ENCODE measurements at regions not wholly inside any gene's neighbourhood (a gene's known extent, or its start where the extent isn't known, plus 50 kb on each side); places are given as distances from the start of the nearest gene placed in this dataset.
A peak's percentile ranks its signal among the peaks of the same experiment; 100 is the strongest.

- no peak for DNase-seq
Measured at GRCh38 chr3:150057227-150057626, 86.5 kb upstream of the PFN2 start.

- DNase-seq, result no peak
Measured at GRCh38 chr3:150055332-150055731, 84.6 kb upstream of the PFN2 start.

- no peak for DNase-seq
Measured at GRCh38 chr3:150054635-150055034, 83.9 kb upstream of the PFN2 start.

GRCh38 chr3:150050510-150050909 is 79.8 kb upstream of the PFN2 start:
- DNase-seq, result no peak

GRCh38 chr3:150049317-150049716 is 78.6 kb upstream of the PFN2 start:
- DNase-seq, result no peak

GRCh38 chr3:150041877-150042276 is 71.2 kb upstream of the PFN2 start:
- no peak for DNase-seq

- DNase-seq, result no peak
Measured at GRCh38 chr3:150040097-150040496, 69.4 kb upstream of the PFN2 start.

GRCh38 chr3:150038830-150039229 is 68.1 kb upstream of the PFN2 start:
- no peak for DNase-seq

GRCh38 chr3:150036780-150037179 is 66.1 kb upstream of the PFN2 start:
- no peak for DNase-seq

GRCh38 chr3:150035910-150036612 is 65.4 kb upstream of the PFN2 start:
- no peak for DNase-seq

GRCh38 chr3:150035301-150035779 is 64.6 kb upstream of the PFN2 start:
- DNase-seq, result no peak

- DNase-seq, result no peak
Measured at GRCh38 chr3:150033721-150034120, 63.0 kb upstream of the PFN2 start.

GRCh38 chr3:150030841-150031240 is 60.1 kb upstream of the PFN2 start:
- no peak for DNase-seq

- DNase-seq, result no peak
Measured at GRCh38 chr3:150023239-150023636, 52.5 kb upstream of the PFN2 start.

GRCh38 chr3:150022381-150023238 is 51.9 kb upstream of the PFN2 start:
- DNase-seq, result peak in 1 of 2 experiments; percentile 1

- DNase-seq, result no peak
Measured at GRCh38 chr3:150020527-150020926, 49.8 kb upstream of the PFN2 start.
